Fibroblast of pulmonary artery (primary cell): ENCODE measurements at regions not wholly inside any gene's neighbourhood (a gene's known extent, or its start where the extent isn't known, plus 50 kb on each side); places are given as distances from the start of the nearest gene placed in this dataset.

ENCODE experiments used
- DNase-seq: peaks from one replicate; pipeline ENCODE4 v3.0.0-alpha.2; 2010; ENCODE audit warnings: low read depth
- H3K4me3 ChIP-seq: replicated peaks from 2 replicates; pipeline ENCODE4 v1.5.1; 2011; ENCODE audit warnings: low read depth, mild to moderate bottlenecking, control low read depth, low read length, moderate library complexity
- CTCF ChIP-seq: IDR thresholded peaks from 2 replicates; pipeline ENCODE4 v1.5.1; 2011; ENCODE audit warnings: mild to moderate bottlenecking, control low read depth, low read length, inconsistent platforms; ENCODE audit errors: missing control alignments

GRCh38 chr6:135633573-135633972, 136.0 kb upstream of the AHI1 start:
- no peak for TF ChIP-seq CTCF
- no peak overlapping the region for H3K4me3 ChIP-seq
- DNase-seq = no peak

GRCh38 chr6:135637701-135638100, 140.2 kb upstream of the AHI1 start:
- H3K4me3 ChIP-seq = no peak overlapping the region
- no peak for TF ChIP-seq CTCF
- peak; percentile 59 for DNase-seq

GRCh38 chr6:135638108-135638507, 140.6 kb upstream of the AHI1 start:
- no peak overlapping the region for H3K4me3 ChIP-seq
- no peak for DNase-seq
- no peak for TF ChIP-seq CTCF

- H3K4me3 ChIP-seq = no peak overlapping the region
- no peak for DNase-seq
- no peak for TF ChIP-seq CTCF
Observed at GRCh38 chr6:135640048-135640447, 142.5 kb upstream of the AHI1 start.

GRCh38 chr6:135640449-135641111, 143.0 kb upstream of the AHI1 start:
- peak; percentile 16 for DNase-seq
- no peak for TF ChIP-seq CTCF
- no peak overlapping the region for H3K4me3 ChIP-seq

GRCh38 chr6:135642912-135643311, 145.4 kb upstream of the AHI1 start:
- TF ChIP-seq CTCF = no peak
- DNase-seq = no peak
- H3K4me3 ChIP-seq = no peak overlapping the region

GRCh38 chr6:135644394-135644793, 146.9 kb upstream of the AHI1 start:
- no peak overlapping the region for H3K4me3 ChIP-seq
- TF ChIP-seq CTCF = no peak
- no peak for DNase-seq
